GM23338 (cell line): ENCODE measurements at regions not wholly inside any gene's neighbourhood (a gene's known extent, or its start where the extent isn't known, plus 50 kb on each side); places are given as distances from the start of the nearest gene placed in this dataset.

ENCODE experiments used
- ATAC-seq: fragments of 200-7000 bp; cut with Tn5 transposase; 3 replicates; pipeline ENCODE4 v1.9.1; 2020
- DNase-seq: peaks from one replicate; pipeline ENCODE4 v3.0.0-alpha.2; 2015; ENCODE audit warnings: low spot score
- H2AFZ ChIP-seq: fragments of 200-600 bp; sonication (generic); 2 replicates; pipeline ENCODE4 v1.8.0; 2016; ENCODE audit warnings: antibody characterized with exemption, mild to moderate bottlenecking, moderate library complexity
- H3F3A ChIP-seq: fragments of 200-600 bp; sonication (generic); replicated peaks from 2 replicates; pipeline ENCODE4 v1.8.0; 2017; ENCODE audit warnings: antibody characterized with exemption, mixed run types, low read depth
- H3K27ac ChIP-seq: fragments of 200-600 bp; sonication (generic); 2 replicates; pipeline ENCODE4 v1.6.1; 2016; ENCODE audit warnings: low read depth
- H3K27me3 ChIP-seq: fragments of 200-600 bp; sonication (generic); 2 replicates; pipeline ENCODE4 v1.8.0; 2016; ENCODE audit warnings: mild to moderate bottlenecking, mixed run types, moderate library complexity; ENCODE audit not compliant: insufficient read depth
- H3K36me3 ChIP-seq: fragments of 200-600 bp; sonication (generic); 2 replicates; pipeline ENCODE4 v1.8.0; 2016; ENCODE audit warnings: mild to moderate bottlenecking; ENCODE audit not compliant: insufficient read depth
- H3K4me1 ChIP-seq: fragments of 200-600 bp; sonication (generic); 2 replicates; pipeline ENCODE4 v1.8.0; 2016; ENCODE audit warnings: mild to moderate bottlenecking, moderate library complexity; ENCODE audit not compliant: insufficient read depth
- H3K4me2 ChIP-seq: fragments of 200-600 bp; sonication (generic); 2 replicates; pipeline ENCODE4 v1.7.1; 2017; ENCODE audit warnings: mixed run types
- H3K4me3 ChIP-seq: fragments of 200-600 bp; sonication (generic); 2 replicates; pipeline ENCODE4 v1.6.1; 2016; ENCODE audit warnings: mixed run types
- H3K79me2 ChIP-seq: fragments of 200-600 bp; sonication (generic); replicated peaks from 2 replicates; pipeline ENCODE4 v1.8.0; 2017; ENCODE audit warnings: mild to moderate bottlenecking; ENCODE audit not compliant: insufficient read depth
- H3K9me2 ChIP-seq: fragments of 200-600 bp; sonication (generic); 2 replicates; pipeline ENCODE4 v1.8.0; 2017; ENCODE audit not compliant: insufficient read depth
- H4K20me1 ChIP-seq: fragments of 200-600 bp; sonication (generic); replicated peaks from 2 replicates; pipeline ENCODE4 v1.8.0; 2017; ENCODE audit warnings: mild to moderate bottlenecking; ENCODE audit not compliant: insufficient read depth
- H3K27ac Mint-ChIP-seq: 2 replicates; pipeline ENCODE4 v1.8.0; 2020; ENCODE audit warnings: inconsistent platforms, mild to moderate bottlenecking, moderate library complexity, mixed read lengths
- H3K27me3 Mint-ChIP-seq: 3 replicates; pipeline ENCODE4 v1.8.0; 2022; ENCODE audit warnings: low read depth, mild to moderate bottlenecking, moderate library complexity, mixed read lengths, inconsistent platforms; ENCODE audit not compliant: insufficient read depth, poor library complexity
- H3K36me3 Mint-ChIP-seq: 3 replicates; pipeline ENCODE4 v1.8.0; 2021; ENCODE audit warnings: low read depth, mild to moderate bottlenecking, inconsistent platforms, moderate library complexity, mixed read lengths
- H3K4me1 Mint-ChIP-seq: 3 replicates; pipeline ENCODE4 v1.8.0; 2020; ENCODE audit warnings: mild to moderate bottlenecking, inconsistent platforms, mixed read lengths
- H3K4me3 Mint-ChIP-seq: 3 replicates; pipeline ENCODE4 v1.8.0; 2021; ENCODE audit warnings: moderate library complexity, mild to moderate bottlenecking, inconsistent platforms, mixed read lengths
- H3K9me3 Mint-ChIP-seq: 3 replicates; pipeline ENCODE4 v1.8.0; 2020; ENCODE audit warnings: moderate library complexity, mild to moderate bottlenecking, inconsistent platforms, mixed read lengths
- CREB1 ChIP-seq: fragments of 250-450 bp; sonication (Bioruptor Pico); IDR thresholded peaks from 2 replicates; pipeline ENCODE4 v1.5.0; 2020; ENCODE audit warnings: low read depth, mild to moderate bottlenecking, moderate library complexity
- CTCF ChIP-seq, 2 experiments: fragments of 200-600 bp in 1 of 2; sonication (generic) in 1 of 2; conservative IDR thresholded peaks; 2 replicates each; pipeline versions ENCODE4 v1.5.1 to v1.6.1; 2016 to 2017; ENCODE audit warnings: antibody characterized with exemption in 2 of 2, low read depth in 2 of 2, mild to moderate bottlenecking in 2 of 2, moderate library complexity in 1 of 2
- EZH2phosphoT487 ChIP-seq: fragments of 200-600 bp; sonication (generic); IDR thresholded peaks from one replicate; pipeline ENCODE4 v1.8.1; 2018; ENCODE audit warnings: antibody characterized with exemption; ENCODE audit not compliant: unreplicated experiment
- JUNB ChIP-seq: IDR thresholded peaks from one replicate; pipeline ENCODE4 v1.6.1; 2016; ENCODE audit warnings: antibody characterized with exemption; ENCODE audit not compliant: unreplicated experiment
- NANOG ChIP-seq: IDR thresholded peaks from 2 replicates; pipeline ENCODE4 v1.6.1; 2016; ENCODE audit warnings: antibody characterized with exemption, borderline replicate concordance
- POLR2AphosphoS5 ChIP-seq: IDR thresholded peaks from 2 replicates; pipeline ENCODE4 v1.6.1; 2016; ENCODE audit warnings: antibody characterized with exemption, low read depth
- REST ChIP-seq: IDR thresholded peaks from one replicate; pipeline ENCODE4 v1.6.1; 2018; ENCODE audit warnings: antibody characterized with exemption; ENCODE audit not compliant: unreplicated experiment
- STAT1 ChIP-seq: IDR thresholded peaks from one replicate; pipeline ENCODE4 v1.6.1; 2016; ENCODE audit warnings: antibody characterized with exemption; ENCODE audit not compliant: unreplicated experiment
- ZNF114 ChIP-seq: fragments of 250-450 bp; sonication (Bioruptor Pico); IDR thresholded peaks from 2 replicates; pipeline ENCODE4 v1.5.0; 2020; ENCODE audit warnings: mild to moderate bottlenecking, moderate library complexity
- TF ChIP-seq, protein P1 (sequence below): fragments of 250-450 bp; sonication (Bioruptor Pico); IDR thresholded peaks from 2 replicates; pipeline ENCODE4 v1.5.0; 2020; ENCODE audit warnings: mild to moderate bottlenecking, moderate library complexity
- TF ChIP-seq, protein P2 (sequence below): IDR thresholded peaks from 2 replicates; pipeline ENCODE4 v1.6.1; 2016; ENCODE audit warnings: antibody characterized with exemption

DNA sequence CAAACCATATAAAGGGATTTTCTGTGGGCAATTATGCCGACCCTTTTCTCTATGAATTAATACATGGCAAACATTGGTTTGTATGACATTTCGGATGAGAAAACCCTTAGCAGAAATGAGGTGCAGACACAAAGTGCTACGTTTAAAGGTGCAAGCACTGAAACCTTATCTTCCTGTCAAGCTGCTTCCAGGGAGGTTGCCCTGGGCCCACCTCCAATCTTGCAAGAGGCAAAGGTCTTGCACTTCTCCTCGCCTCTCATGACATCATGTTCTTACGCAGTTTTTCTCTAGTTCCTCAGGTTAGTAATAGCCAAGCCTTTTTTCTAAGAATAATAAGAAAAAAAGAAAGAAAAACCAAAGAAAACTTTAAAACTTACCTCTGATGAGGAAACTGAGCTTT lies 220.1 kb downstream of the DHX15 start (continued):
- TF ChIP-seq, protein P1, sequence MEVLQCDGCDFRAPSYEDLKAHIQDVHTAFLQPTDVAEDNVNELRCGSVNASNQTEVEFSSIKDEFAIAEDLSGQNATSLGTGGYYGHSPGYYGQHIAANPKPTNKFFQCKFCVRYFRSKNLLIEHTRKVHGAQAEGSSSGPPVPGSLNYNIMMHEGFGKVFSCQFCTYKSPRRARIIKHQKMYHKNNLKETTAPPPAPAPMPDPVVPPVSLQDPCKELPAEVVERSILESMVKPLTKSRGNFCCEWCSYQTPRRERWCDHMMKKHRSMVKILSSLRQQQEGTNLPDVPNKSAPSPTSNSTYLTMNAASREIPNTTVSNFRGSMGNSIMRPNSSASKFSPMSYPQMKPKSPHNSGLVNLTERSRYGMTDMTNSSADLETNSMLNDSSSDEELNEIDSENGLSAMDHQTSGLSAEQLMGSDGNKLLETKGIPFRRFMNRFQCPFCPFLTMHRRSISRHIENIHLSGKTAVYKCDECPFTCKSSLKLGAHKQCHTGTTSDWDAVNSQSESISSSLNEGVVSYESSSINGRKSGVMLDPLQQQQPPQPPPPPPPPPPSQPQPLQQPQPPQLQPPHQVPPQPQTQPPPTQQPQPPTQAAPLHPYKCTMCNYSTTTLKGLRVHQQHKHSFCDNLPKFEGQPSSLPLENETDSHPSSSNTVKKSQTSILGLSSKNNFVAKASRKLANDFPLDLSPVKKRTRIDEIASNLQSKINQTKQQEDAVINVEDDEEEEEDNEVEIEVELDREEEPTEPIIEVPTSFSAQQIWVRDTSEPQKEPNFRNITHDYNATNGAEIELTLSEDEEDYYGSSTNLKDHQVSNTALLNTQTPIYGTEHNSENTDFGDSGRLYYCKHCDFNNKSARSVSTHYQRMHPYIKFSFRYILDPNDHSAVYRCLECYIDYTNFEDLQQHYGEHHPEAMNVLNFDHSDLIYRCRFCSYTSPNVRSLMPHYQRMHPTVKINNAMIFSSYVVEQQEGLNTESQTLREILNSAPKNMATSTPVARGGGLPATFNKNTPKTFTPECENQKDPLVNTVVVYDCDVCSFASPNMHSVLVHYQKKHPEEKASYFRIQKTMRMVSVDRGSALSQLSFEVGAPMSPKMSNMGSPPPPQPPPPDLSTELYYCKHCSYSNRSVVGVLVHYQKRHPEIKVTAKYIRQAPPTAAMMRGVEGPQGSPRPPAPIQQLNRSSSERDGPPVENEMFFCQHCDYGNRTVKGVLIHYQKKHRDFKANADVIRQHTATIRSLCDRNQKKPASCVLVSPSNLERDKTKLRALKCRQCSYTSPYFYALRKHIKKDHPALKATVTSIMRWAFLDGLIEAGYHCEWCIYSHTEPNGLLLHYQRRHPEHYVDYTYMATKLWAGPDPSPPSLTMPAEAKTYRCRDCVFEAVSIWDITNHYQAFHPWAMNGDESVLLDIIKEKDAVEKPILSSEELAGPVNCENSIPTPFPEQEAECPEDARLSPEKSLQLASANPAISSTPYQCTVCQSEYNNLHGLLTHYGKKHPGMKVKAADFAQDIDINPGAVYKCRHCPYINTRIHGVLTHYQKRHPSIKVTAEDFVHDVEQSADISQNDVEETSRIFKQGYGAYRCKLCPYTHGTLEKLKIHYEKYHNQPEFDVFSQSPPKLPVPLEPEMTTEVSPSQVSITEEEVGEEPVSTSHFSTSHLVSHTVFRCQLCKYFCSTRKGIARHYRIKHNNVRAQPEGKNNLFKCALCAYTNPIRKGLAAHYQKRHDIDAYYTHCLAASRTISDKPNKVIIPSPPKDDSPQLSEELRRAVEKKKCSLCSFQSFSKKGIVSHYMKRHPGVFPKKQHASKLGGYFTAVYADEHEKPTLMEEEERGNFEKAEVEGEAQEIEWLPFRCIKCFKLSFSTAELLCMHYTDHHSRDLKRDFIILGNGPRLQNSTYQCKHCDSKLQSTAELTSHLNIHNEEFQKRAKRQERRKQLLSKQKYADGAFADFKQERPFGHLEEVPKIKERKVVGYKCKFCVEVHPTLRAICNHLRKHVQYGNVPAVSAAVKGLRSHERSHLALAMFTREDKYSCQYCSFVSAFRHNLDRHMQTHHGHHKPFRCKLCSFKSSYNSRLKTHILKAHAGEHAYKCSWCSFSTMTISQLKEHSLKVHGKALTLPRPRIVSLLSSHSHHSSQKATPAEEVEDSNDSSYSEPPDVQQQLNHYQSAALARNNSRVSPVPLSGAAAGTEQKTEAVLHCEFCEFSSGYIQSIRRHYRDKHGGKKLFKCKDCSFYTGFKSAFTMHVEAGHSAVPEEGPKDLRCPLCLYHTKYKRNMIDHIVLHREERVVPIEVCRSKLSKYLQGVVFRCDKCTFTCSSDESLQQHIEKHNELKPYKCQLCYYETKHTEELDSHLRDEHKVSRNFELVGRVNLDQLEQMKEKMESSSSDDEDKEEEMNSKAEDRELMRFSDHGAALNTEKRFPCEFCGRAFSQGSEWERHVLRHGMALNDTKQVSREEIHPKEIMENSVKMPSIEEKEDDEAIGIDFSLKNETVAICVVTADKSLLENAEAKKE (CRISPR knock-in tag): no peak
- TF ChIP-seq JUNB (no peak), ZNF114 (CRISPR knock-in tag) (no peak), EZH2phosphoT487 (no peak), NANOG (no peak)

DNA sequence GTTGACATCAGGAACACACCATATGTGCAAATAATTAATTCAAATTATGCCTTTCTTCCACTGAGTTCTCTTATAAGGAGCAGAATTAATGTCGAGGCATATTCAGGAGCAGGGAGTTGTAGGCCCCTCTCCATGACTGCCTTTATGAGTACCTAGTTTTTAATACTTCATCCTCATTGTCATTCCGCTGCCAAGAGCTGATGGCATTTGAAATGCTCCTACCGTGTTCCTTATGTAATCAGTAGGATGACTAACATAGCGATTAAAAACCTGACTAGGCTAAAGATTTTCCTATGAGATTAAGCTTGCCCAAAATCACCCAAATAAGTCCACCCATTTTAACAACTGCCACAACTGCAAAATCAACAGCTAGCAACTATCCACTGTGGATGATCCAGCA lies 220.6 kb downstream of the DHX15 start:
- peaks cover 6% of the 10 kb centered on the region; the same call in 2 of the 3 replicates for H3K4me1 Mint-ChIP-seq
- Histone ChIP-seq H3K4me1 (no peaks in the 10 kb centered on the region), H3K36me3 (no peaks in the 10 kb centered on the region; the same call in 1 of the 2 replicates), H4K20me1 (no peaks in the 10 kb centered on the region), H3K4me2 (no peak overlapping the region), H3K27ac (no peak overlapping the region), H3K4me3 (no peak overlapping the region), H2AFZ (no peak overlapping the region), H3K79me2 (no peaks in the 10 kb centered on the region), H3F3A (no peaks in the 10 kb centered on the region), H3K27me3 (peaks cover 34% of the 10 kb centered on the region), H3K9me2 (no peaks in the 10 kb centered on the region; the same call in 1 of the 2 replicates)
- no peaks in the 10 kb centered on the region for H3K27me3 Mint-ChIP-seq
- no peaks in the 10 kb centered on the region for H3K36me3 Mint-ChIP-seq
- ATAC-seq (no peak), DNase-seq (no peak)
- no peak overlapping the region for H3K4me3 Mint-ChIP-seq
- H3K27ac Mint-ChIP-seq: no peak overlapping the region; the same call in 1 of the 2 replicates
- H3K9me3 Mint-ChIP-seq: no peaks in the 10 kb centered on the region
- TF ChIP-seq CTCF (conservative IDR thresholded peaks at IDR 0.05; ENCODE audit: low read depth in 2 of 2) (no peak), STAT1 (no peak), POLR2AphosphoS5 (no peak), CREB1 (no peak), REST (no peak), NANOG (no peak)
- TF ChIP-seq, protein P2, sequence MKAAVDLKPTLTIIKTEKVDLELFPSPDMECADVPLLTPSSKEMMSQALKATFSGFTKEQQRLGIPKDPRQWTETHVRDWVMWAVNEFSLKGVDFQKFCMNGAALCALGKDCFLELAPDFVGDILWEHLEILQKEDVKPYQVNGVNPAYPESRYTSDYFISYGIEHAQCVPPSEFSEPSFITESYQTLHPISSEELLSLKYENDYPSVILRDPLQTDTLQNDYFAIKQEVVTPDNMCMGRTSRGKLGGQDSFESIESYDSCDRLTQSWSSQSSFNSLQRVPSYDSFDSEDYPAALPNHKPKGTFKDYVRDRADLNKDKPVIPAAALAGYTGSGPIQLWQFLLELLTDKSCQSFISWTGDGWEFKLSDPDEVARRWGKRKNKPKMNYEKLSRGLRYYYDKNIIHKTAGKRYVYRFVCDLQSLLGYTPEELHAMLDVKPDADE: no peak
